ENCODE measurements at regions not wholly inside any gene's neighbourhood (a gene's known extent, or its start where the extent isn't known, plus 50 kb on each side); places are given as distances from the start of the nearest gene placed in this dataset.

GRCh38 chr4:10998846-10999245, 314.3 kb upstream of the CLNK start:
- TF ChIP-seq CTCF (IDR thresholded peaks at IDR 0.05): no peak
- TF ChIP-seq POLR2A (IDR thresholded peaks at IDR 0.05): no peak
- TF ChIP-seq POLR2AphosphoS5 (IDR thresholded peaks at IDR 0.05): no peak
- no peak for TF ChIP-seq EP300 (IDR thresholded peaks at IDR 0.05)

Measured in upper lobe of left lung (tissue), 4 donors.